ENCODE measurements at regions not wholly inside any gene's neighbourhood (a gene's known extent, or its start where the extent isn't known, plus 50 kb on each side); places are given as distances from the start of the nearest gene placed in this dataset.

GRCh38 chr14:97070259-97070658 is 273.1 kb downstream of the VRK1 start:
- no peaks in the 10 kb centered on the region for H3K27me3 ChIP-seq (replicated peaks; ENCODE audit: insufficient read depth)
- H3F3A ChIP-seq (ENCODE audit: insufficient read depth): no peaks in the 10 kb centered on the region
- DNase-seq: no peak
- TF ChIP-seq EZH2phosphoT487 (IDR thresholded peaks at IDR 0.05; ENCODE audit: insufficient read depth, low read depth) (no peak), EZH2 (IDR thresholded peaks at IDR 0.05; ENCODE audit: insufficient read depth, poor library complexity, severe bottlenecking) (no peak)
- H3K27ac ChIP-seq: no peak overlapping the region
- WGBS, 2 experiments (ENCODE audit: low coverage in 1 of 2, low lambda C conversion rate in 2 of 2, missing lambda C conversion rate in 2 of 2): 53 to 61% methylated on average over 6 of the region's 6 CpGs
- no peaks in the 10 kb centered on the region for H3K79me2 ChIP-seq (ENCODE audit: insufficient read depth)
- no peaks in the 10 kb centered on the region for H3K9me2 ChIP-seq (ENCODE audit: insufficient read depth)
- H3K4me1 ChIP-seq (ENCODE audit: insufficient read depth): no peaks in the 10 kb centered on the region
- no peak overlapping the region for H2AFZ ChIP-seq
- no peak overlapping the region for H3K4me3 ChIP-seq
- H4K20me1 ChIP-seq (ENCODE audit: insufficient read depth): no peaks in the 10 kb centered on the region
- no peaks in the 10 kb centered on the region for H3K36me3 ChIP-seq (ENCODE audit: low read depth)
- no peak overlapping the region for H3K4me2 ChIP-seq (ENCODE audit: unreplicated experiment)
- in situ Hi-C loops (cut with MboI): no loop called here
- no peak overlapping the region for H3K9ac ChIP-seq
- no peaks in the 10 kb centered on the region for H3K9me3 ChIP-seq (ENCODE audit: low read depth)

- Histone ChIP-seq H3K4me3 (no peak overlapping the region), H3K9ac (no peak overlapping the region), H4K20me1 (ENCODE audit: insufficient read depth) (no peaks in the 10 kb centered on the region), H3K79me2 (ENCODE audit: insufficient read depth) (no peaks in the 10 kb centered on the region), H3K9me3 (ENCODE audit: low read depth) (no peaks in the 10 kb centered on the region), H2AFZ (no peak overlapping the region), H3K36me3 (ENCODE audit: low read depth) (no peaks in the 10 kb centered on the region), H3F3A (ENCODE audit: insufficient read depth) (no peaks in the 10 kb centered on the region), H3K9me2 (ENCODE audit: insufficient read depth) (no peaks in the 10 kb centered on the region), H3K4me1 (ENCODE audit: insufficient read depth) (no peaks in the 10 kb centered on the region), H3K4me2 (ENCODE audit: unreplicated experiment) (no peak overlapping the region), H3K27me3 (replicated peaks; ENCODE audit: insufficient read depth) (no peaks in the 10 kb centered on the region), H3K27ac (no peak overlapping the region)
- DNase-seq: no peak
- 50 to 52% methylated on average over 8 of the region's 8 CpGs for WGBS, 2 experiments (ENCODE audit: low coverage in 1 of 2, low lambda C conversion rate in 2 of 2, missing lambda C conversion rate in 2 of 2)
- TF ChIP-seq EZH2phosphoT487 (IDR thresholded peaks at IDR 0.05; ENCODE audit: insufficient read depth, low read depth): no peak
- TF ChIP-seq EZH2 (IDR thresholded peaks at IDR 0.05; ENCODE audit: insufficient read depth, poor library complexity, severe bottlenecking): no peak
- in situ Hi-C loops (cut with MboI): no loop called here
Observed at GRCh38 chr14:97071177-97071576, 274.0 kb downstream of the VRK1 start.

- Histone ChIP-seq H2AFZ (no peak overlapping the region), H3K9me3 (ENCODE audit: low read depth) (no peaks in the 10 kb centered on the region)
- 54 to 61% methylated on average over 5 of the region's 5 CpGs for WGBS, 2 experiments (ENCODE audit: low coverage in 1 of 2, low lambda C conversion rate in 2 of 2, missing lambda C conversion rate in 2 of 2)
Observed at GRCh38 chr14:97073622-97074021, 276.4 kb downstream of the VRK1 start.

GRCh38 chr14:97074456-97074855 is 277.3 kb downstream of the VRK1 start:
- H3K4me2 ChIP-seq (ENCODE audit: unreplicated experiment): no peak overlapping the region
- H3K4me3 ChIP-seq: no peak overlapping the region
- no peak overlapping the region for H3K27ac ChIP-seq
- no peaks in the 10 kb centered on the region for H3K36me3 ChIP-seq (ENCODE audit: low read depth)
- 49 to 56% methylated on average over 6 of the region's 6 CpGs for WGBS, 2 experiments (ENCODE audit: low coverage in 1 of 2, low lambda C conversion rate in 2 of 2, missing lambda C conversion rate in 2 of 2)
- H3K27me3 ChIP-seq (replicated peaks; ENCODE audit: insufficient read depth): no peaks in the 10 kb centered on the region
- H2AFZ ChIP-seq: no peak overlapping the region
- H3K4me1 ChIP-seq (ENCODE audit: insufficient read depth): no peaks in the 10 kb centered on the region
- H3K9me2 ChIP-seq (ENCODE audit: insufficient read depth): no peaks in the 10 kb centered on the region
- no peak overlapping the region for H3K9ac ChIP-seq
- no peaks in the 10 kb centered on the region for H4K20me1 ChIP-seq (ENCODE audit: insufficient read depth)
- TF ChIP-seq EZH2 (IDR thresholded peaks at IDR 0.05; ENCODE audit: insufficient read depth, poor library complexity, severe bottlenecking) (no peak), EZH2phosphoT487 (IDR thresholded peaks at IDR 0.05; ENCODE audit: insufficient read depth, low read depth) (no peak)
- no peaks in the 10 kb centered on the region for H3F3A ChIP-seq (ENCODE audit: insufficient read depth)
- no peaks in the 10 kb centered on the region for H3K79me2 ChIP-seq (ENCODE audit: insufficient read depth)
- in situ Hi-C loops (cut with MboI): no loop called here
- no peaks in the 10 kb centered on the region for H3K9me3 ChIP-seq (ENCODE audit: low read depth)
- DNase-seq: no peak

More at GRCh38 chr14:97073622-97074021, 276.4 kb downstream of the VRK1 start:
- TF ChIP-seq EZH2phosphoT487 (IDR thresholded peaks at IDR 0.05; ENCODE audit: insufficient read depth, low read depth): no peak
- TF ChIP-seq EZH2 (IDR thresholded peaks at IDR 0.05; ENCODE audit: insufficient read depth, poor library complexity, severe bottlenecking): no peak
- Histone ChIP-seq H3K9ac (no peak overlapping the region), H4K20me1 (ENCODE audit: insufficient read depth) (no peaks in the 10 kb centered on the region), H3K4me3 (no peak overlapping the region), H3K27me3 (replicated peaks; ENCODE audit: insufficient read depth) (no peaks in the 10 kb centered on the region), H3K36me3 (ENCODE audit: low read depth) (no peaks in the 10 kb centered on the region), H3K4me1 (ENCODE audit: insufficient read depth) (no peaks in the 10 kb centered on the region), H3K4me2 (ENCODE audit: unreplicated experiment) (no peak overlapping the region), H3K27ac (no peak overlapping the region), H3K9me2 (ENCODE audit: insufficient read depth) (no peaks in the 10 kb centered on the region), H3F3A (ENCODE audit: insufficient read depth) (no peaks in the 10 kb centered on the region), H3K79me2 (ENCODE audit: insufficient read depth) (no peaks in the 10 kb centered on the region)
- in situ Hi-C loops (cut with MboI): no loop called here
- no peak for DNase-seq

- Histone ChIP-seq H3K4me3 (no peak overlapping the region), H3K27me3 (replicated peaks; ENCODE audit: insufficient read depth) (no peaks in the 10 kb centered on the region), H3K4me1 (ENCODE audit: insufficient read depth) (no peaks in the 10 kb centered on the region), H3K9me2 (ENCODE audit: insufficient read depth) (no peaks in the 10 kb centered on the region), H3K27ac (no peak overlapping the region), H3F3A (ENCODE audit: insufficient read depth) (no peaks in the 10 kb centered on the region), H2AFZ (no peak overlapping the region), H3K4me2 (ENCODE audit: unreplicated experiment) (no peak overlapping the region), H3K36me3 (ENCODE audit: low read depth) (no peaks in the 10 kb centered on the region), H3K9me3 (ENCODE audit: low read depth) (no peaks in the 10 kb centered on the region), H4K20me1 (ENCODE audit: insufficient read depth) (no peaks in the 10 kb centered on the region), H3K79me2 (ENCODE audit: insufficient read depth) (no peaks in the 10 kb centered on the region), H3K9ac (no peak overlapping the region)
- TF ChIP-seq EZH2phosphoT487 (IDR thresholded peaks at IDR 0.05; ENCODE audit: insufficient read depth, low read depth): no peak
- no peak for TF ChIP-seq EZH2 (IDR thresholded peaks at IDR 0.05; ENCODE audit: insufficient read depth, poor library complexity, severe bottlenecking)
- 14% methylated on average over 6 of the region's 6 CpGs for WGBS, 2 experiments (ENCODE audit: low coverage in 1 of 2, low lambda C conversion rate in 2 of 2, missing lambda C conversion rate in 2 of 2)
- in situ Hi-C loops (cut with MboI): no loop called here
- DNase-seq: no peak
Observed at GRCh38 chr14:97074856-97075255, 277.7 kb downstream of the VRK1 start.

All from GM23248 (cell line).